ENCODE measurements at regions not wholly inside any gene's neighbourhood (a gene's known extent, or its start where the extent isn't known, plus 50 kb on each side); places are given as distances from the start of the nearest gene placed in this dataset.
"Not testable (repeated sequence)": the region's sequence is repeated elsewhere in the genome, so short reads cannot be mapped to it uniquely, and the experiment has no call there.

DNA sequence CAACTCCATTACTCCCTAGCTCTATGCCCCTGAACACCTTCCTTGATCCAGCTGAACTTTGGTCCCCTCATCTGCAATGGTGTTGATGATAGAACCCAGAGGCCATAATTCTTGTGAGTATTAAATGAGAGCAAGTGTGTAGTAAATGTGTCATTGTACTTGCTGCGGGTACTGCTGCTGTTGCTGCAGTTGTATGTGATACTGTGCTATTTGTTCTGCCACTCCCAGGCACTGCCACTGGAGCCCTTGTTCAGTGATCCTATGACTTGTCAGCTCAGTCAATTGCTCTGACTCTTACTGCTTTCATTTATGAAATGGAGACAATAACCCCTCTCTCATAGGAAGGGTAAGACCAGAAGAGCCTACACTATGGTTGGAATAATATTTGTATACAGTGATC is 136.9 kb upstream of the PLGLB2 start:
- not testable (repeated sequence) for DNase-seq (ENCODE audit: low spot score)

DNA sequence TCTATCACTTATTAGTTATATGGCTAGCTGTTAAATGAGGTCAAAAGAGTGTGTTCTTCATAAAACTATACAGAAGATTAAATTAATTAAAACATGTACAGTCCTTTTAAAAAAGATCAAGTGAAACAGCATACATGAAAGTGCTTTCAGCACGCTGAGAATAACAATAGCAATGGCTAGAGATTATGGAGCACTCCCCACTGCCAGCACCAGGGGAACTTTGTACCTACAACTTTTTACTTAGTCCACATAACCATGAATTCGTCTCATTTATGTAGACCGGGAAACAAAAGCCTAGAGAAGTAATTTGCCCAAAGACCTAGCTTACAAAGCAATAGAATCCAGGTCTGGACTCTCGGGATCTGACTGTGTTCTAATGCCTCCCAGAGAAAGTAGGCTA is 136.5 kb upstream of the PLGLB2 start:
- DNase-seq (ENCODE audit: low spot score), result not testable (repeated sequence)

GRCh38 chr2:87611956-87612355 is 135.9 kb upstream of the PLGLB2 start:
- DNase-seq (ENCODE audit: low spot score), result not testable (repeated sequence)

DNA sequence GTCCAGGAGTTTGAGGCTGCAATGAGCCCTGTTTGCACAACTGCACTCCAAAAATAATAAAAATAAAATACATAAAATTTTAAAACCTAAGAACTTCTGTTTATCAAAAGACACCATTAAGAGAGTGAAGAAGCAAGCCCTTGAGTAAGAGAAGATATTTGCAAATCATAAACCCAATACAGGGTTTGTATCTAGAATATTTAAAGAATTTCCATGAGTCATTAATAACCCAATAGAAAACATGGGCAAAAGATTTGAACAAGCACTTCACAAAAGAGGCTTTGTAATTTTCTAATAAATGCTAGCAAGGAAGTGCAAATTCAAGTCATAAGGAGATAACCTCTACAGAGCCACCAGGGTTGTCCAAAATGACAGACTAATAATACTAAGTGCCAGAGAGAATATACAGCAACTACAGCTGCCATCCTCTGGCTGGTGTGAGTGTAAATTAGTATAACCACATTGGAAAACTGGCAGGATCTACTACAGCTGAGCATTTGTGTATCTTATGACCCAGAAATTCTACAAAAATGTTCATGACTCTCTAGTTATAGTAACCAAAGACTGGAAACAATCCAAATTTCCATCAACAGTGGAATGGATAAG is 133.0 kb upstream of the PLGLB2 start:
- not testable (repeated sequence) for DNase-seq (ENCODE audit: low spot score)

- not testable (repeated sequence) for DNase-seq (ENCODE audit: low spot score)
These were observed 128.8 kb upstream of the PLGLB2 start for GRCh38 chr2:87619121-87619520.

DNA sequence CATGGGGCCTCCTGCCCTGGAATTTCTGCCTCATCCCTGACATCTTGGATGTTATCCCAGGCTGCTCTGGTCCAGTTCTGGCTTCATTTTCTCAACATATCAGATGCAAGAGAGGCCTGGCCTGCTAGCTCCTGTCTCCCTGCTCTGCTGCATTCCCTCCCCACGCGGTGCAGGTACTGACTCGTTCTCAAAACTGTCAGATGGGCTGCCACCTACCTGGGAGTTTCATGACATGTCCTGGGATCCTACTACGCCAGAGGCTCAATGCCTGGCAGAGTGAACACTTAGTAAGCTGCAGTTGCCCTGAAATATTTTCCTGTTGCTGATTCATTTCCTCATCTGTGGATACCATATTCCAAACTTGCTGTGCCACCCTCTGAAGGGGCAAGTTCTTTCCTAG is 126.7 kb upstream of the PLGLB2 start:
- DNase-seq (ENCODE audit: low spot score), result not testable (repeated sequence)

- not testable (repeated sequence) for DNase-seq (ENCODE audit: low spot score)
These were observed 125.2 kb upstream of the PLGLB2 start for GRCh38 chr2:87622720-87623119.

DNA sequence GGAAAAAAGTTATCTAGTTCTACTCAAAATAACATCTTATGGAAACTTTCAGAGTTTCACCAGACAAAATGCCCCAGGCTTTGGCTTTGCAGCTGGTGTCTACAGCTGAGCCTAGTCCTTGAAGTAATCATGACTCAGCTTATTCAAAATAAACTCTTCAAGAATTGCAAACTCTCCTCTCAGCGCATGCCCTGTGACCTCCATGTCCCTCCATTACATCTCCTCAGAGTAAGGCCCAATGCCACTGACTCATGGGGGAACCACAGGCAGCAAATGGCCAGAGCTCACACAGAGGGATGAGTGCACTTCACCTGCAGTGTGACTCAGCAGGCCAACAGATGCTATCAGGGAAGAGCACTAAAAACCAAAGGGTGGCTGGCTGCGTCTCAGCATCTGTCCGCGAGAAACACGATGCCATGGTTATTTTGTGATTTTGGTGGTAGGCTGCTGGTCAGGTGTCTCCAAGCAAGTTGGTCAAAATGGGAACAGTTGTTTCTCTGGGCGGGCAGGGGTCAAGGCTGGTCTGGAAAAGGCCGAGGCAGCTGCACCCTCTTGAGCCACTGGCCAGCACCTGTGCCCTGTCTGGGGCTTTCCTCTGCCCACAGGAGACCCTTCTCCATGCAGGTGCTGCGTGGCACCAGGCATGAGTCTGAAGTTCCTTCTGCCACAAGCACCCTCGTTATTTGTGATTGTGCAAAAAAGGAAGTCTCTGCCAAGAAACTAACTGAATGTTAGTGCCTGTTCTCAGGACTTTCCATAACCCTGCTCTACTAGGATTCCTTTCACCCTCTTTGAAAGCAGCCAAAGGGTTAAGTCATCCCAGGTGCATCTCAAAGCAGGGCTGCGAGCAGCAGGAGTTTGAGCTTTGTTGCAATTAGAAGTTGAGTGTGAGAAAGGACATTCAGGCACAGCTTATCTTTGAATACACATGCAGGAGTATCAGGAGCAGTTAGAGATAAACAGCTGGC is 118.1 kb upstream of the PLGLB2 start:
- DNase-seq (ENCODE audit: low spot score), result not testable (repeated sequence)

DNA sequence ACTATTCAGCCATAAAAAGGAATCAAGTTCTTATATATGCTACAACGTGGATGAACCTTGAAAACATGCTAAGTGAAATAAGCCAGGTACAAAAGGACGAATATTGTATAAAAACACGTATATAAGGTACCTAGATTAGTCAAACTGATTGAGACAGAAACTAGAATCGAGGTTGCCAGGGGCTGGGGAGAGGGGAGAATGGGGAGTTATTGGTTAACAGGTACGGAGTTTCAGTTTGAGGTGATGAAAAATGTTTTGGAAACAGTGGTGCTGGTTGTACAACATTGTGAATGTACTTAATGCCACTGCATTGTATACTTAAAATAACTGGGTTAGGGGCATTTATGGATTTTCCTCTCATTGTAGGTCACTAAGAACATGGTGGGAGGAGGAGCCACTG is 117.0 kb upstream of the PLGLB2 start:
- DNase-seq (ENCODE audit: low spot score), result not testable (repeated sequence)

DNA sequence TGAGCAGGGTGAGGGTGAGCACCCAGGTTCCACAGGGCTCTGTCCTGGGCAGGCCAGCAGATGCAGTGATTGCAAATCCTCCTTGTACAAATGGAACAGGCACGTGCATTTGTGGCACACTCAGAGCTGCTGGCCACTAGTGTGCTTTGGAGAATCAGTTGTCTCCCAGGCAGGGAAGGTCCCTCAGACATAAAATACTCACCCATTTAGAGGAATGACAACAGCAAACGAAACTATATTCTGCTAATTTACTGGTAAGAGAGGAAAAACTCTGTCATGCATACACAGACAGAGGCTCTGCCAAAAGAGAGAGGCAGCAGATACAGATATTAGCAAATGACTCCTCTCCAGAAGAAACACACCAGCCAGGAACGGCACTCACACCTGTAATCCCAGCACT is 116.5 kb upstream of the PLGLB2 start:
- not testable (repeated sequence) for DNase-seq (ENCODE audit: low spot score)

GRCh38 chr2:87633287-87633963 is 114.5 kb upstream of the PLGLB2 start:
- not testable (repeated sequence) for DNase-seq (ENCODE audit: low spot score)

- not testable (repeated sequence) for DNase-seq (ENCODE audit: low spot score)
These were observed 113.8 kb upstream of the PLGLB2 start for GRCh38 chr2:87634106-87634505.

DNA sequence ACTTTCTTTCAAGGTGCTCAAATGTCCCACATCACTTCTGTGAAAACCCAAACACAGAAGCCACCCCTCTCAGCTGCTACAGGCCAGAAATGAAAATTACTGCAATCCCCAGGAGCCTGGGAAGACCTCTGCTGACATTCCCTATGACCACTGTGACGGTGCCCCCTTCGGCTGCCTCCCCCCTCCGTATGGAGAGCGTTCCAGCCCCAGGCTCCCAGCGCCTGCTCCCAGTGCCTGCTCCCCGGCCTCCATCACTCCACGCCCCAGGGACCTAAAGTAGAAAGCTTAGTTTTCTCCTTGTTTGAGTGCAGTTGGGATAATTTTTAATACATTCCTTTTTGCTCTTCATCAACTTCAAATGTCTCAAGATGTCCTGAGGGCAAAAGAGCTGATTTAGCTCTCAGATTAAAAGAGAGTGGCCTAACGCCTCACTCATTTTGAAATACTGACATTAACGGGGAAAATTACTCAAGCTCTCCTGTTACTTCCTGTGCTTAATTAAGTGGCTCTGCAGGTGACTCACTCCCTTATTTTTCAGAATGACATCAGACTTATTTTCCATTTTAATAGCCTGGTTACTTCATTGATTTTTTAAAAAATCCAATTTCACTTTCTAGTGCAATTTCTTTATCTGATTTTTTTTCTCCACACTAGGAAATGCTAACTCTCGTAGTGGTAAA is 112.8 kb upstream of the PLGLB2 start:
- peak; percentile 0 for DNase-seq (ENCODE audit: low spot score)

GRCh38 chr2:87636246-87636645 is 111.6 kb upstream of the PLGLB2 start:
- not testable (repeated sequence) for DNase-seq (ENCODE audit: low spot score)

- peak; percentile 0 for DNase-seq (ENCODE audit: low spot score)
These were observed 111.2 kb upstream of the PLGLB2 start for GRCh38 chr2:87636735-87637134.

- DNase-seq (ENCODE audit: low spot score), result peak; percentile 0
These were observed 110.5 kb upstream of the PLGLB2 start for GRCh38 chr2:87637249-87637990.

GRCh38 chr2:87638114-87638807 is 109.6 kb upstream of the PLGLB2 start:
- DNase-seq (ENCODE audit: low spot score), result not testable (repeated sequence)

DNA sequence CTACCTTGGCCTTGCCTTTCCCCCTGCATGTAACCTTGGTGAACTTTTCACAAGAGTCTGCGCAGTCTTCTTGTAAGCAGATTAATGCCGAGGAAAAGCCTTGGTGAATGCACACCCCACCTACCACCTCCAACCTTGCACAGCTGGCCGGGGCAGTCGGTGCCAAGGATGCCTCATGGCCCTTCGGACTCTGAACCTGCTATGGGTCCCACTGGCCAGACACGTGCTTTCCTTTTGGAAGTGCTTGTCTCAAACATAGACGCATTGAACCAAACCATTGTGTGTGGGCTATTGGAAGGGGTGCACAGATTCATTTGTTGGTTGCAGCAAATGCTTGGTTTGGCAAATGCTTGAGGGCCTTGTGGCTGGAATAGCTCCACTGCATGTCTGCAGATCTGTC is 109.0 kb upstream of the PLGLB2 start:
- DNase-seq (ENCODE audit: low spot score), result not testable (repeated sequence)

DNA sequence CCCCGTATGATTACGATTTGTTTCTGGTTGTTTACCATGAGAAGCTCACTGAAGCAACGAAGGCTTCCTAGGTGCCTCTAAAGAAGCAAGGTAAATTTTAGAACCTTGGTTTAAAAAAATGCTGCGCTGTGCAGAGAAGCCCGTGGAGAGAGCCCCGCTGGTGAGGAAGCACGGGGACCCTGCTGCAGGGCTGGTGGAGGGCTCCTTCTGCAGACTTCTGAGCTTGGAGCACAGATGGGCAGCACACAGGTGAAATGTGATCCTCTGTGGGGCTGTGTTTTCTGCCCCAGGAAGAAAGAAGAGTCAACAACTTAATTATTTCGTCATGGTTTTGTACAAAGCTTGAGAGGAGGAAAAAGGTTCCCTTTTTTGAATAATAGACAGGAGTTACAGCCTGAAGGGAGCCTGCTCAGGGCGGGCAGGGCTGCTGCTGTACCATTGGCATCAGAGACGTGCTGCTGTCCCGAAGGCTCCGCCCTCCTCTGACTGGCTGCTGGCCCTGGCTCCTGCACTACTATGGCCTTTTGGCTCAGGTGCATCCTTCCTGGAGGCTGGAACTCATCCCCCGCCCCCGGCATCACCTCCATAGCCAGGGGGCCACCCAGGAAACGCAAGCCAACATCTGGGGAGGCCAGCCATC is 108.0 kb upstream of the PLGLB2 start:
- DNase-seq (ENCODE audit: low spot score), result not testable (repeated sequence)

DNA sequence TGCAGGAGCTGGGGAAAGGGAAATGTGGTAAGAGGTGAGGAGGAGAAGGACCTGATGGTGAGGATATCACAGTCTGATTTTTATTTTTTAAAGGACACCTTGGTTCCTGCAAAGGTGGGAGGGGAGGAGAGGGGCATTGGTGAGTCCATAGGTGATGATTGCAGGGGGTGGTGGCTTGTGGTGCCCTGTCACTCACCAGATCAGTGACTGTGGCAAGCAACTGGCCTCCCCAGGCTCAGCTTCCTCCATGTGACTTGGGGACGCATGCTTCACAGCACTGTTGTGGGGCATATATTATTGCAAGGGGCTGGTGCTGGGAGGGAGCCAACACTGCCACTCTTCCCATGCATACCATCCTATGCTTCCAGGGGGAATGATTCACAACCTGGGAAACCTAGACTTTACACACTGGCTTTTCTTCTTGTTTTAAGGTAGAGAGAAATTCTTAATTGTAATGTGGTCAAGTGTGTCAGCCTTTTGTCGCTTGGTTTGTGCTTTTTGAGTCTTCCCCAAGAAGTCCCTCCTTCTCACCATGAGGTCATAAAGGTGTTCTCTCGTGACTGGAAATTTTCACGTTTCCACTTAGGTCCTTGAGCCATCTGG is 106.8 kb upstream of the PLGLB2 start:
- not testable (repeated sequence) for DNase-seq (ENCODE audit: low spot score)

Data from germinal center (tissue), 1 donor.